Testis (tissue), 2 donors: ENCODE measurements at regions not wholly inside any gene's neighbourhood (a gene's known extent, or its start where the extent isn't known, plus 50 kb on each side); places are given as distances from the start of the nearest gene placed in this dataset.

ENCODE experiments used
- POLR2A ChIP-seq: fragments of 450-650 bp; IDR thresholded peaks from one replicate; pipeline ENCODE4 v1.6.1; 2017; ENCODE audit warnings: antibody characterized with exemption, mild to moderate bottlenecking, moderate library complexity
- TF ChIP-seq, protein P1 (sequence below), 3 experiments: fragments of 450-650 bp in 2 of 3; fragments of 200-600 bp in 1 of 3; sonication (generic) in 1 of 3; IDR thresholded peaks; one replicate each; pipeline ENCODE4 v1.5.1; 2016 to 2019; ENCODE audit warnings: antibody characterized with exemption in 3 of 3, mild to moderate bottlenecking in 2 of 3, moderate library complexity in 1 of 3

DNA sequence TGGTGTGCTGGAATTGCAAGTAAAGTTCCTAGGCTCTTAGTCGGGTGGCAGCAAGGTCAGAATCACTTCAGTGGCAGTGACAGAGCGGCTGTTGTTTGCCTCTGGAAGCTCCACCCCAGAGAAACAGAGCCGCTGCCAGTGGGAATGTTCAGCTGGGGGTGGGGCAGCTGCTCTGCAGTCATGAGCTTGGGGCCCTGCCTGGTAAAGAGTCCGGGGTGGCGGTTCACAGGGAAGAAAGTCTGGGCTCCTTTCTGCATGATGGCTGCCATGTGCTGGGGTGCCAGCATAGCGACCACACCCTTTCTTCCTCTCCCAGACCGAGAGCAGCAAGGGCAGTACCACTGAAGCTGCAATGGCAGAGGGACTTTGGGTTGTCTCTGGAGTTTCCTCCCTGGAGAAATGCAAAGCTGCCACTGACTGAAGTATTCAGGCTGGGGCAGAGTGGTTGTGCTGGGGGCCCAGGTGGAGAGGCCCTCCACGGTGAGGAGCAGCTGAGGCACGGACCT lies 108.8 kb upstream of the CENPE start:
- no peak for TF ChIP-seq POLR2A
- TF ChIP-seq, protein P1, sequence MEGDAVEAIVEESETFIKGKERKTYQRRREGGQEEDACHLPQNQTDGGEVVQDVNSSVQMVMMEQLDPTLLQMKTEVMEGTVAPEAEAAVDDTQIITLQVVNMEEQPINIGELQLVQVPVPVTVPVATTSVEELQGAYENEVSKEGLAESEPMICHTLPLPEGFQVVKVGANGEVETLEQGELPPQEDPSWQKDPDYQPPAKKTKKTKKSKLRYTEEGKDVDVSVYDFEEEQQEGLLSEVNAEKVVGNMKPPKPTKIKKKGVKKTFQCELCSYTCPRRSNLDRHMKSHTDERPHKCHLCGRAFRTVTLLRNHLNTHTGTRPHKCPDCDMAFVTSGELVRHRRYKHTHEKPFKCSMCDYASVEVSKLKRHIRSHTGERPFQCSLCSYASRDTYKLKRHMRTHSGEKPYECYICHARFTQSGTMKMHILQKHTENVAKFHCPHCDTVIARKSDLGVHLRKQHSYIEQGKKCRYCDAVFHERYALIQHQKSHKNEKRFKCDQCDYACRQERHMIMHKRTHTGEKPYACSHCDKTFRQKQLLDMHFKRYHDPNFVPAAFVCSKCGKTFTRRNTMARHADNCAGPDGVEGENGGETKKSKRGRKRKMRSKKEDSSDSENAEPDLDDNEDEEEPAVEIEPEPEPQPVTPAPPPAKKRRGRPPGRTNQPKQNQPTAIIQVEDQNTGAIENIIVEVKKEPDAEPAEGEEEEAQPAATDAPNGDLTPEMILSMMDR (IDR thresholded peaks at IDR 0.05) = no peak
